Ovary (tissue), 7 donors: ENCODE measurements at regions not wholly inside any gene's neighbourhood (a gene's known extent, or its start where the extent isn't known, plus 50 kb on each side); places are given as distances from the start of the nearest gene placed in this dataset.

Source experiments
- DNase-seq, 5 donors: peaks; one replicate each; pipeline ENCODE4 v3.0.0-alpha.2; 2019 to 2020
- H3K27ac ChIP-seq, 2 donors: fragments of 200-600 bp; one replicate each; pipeline versions ENCODE4 v1.5.1 to v1.8.0; 2019 to 2022
- H3K27me3 ChIP-seq: fragments of 200-600 bp; one replicate; pipeline ENCODE4 v1.8.0; 2022
- H3K36me3 ChIP-seq: fragments of 200-600 bp; sonication (generic); one replicate; pipeline ENCODE4 v1.5.1; 2019
- H3K4me1 ChIP-seq: one replicate; pipeline ENCODE4 v1.8.1; 2013; ENCODE audit warnings: mild to moderate bottlenecking, moderate library complexity; ENCODE audit not compliant: insufficient read depth
- H3K4me3 ChIP-seq: fragments of 200-600 bp; sonication (generic); one replicate; pipeline ENCODE4 v1.5.1; 2017
- H3K9me3 ChIP-seq, 2 donors: fragments of 200-600 bp in 1 of 2; sonication (generic) in 1 of 2; one replicate each; pipeline versions ENCODE4 v1.5.1 to v1.8.1; 2013 to 2019; ENCODE audit warnings: mild to moderate bottlenecking in 1 of 2, moderate library complexity in 1 of 2
- EP300 ChIP-seq: sonication (generic); formaldehyde crosslinking; IDR thresholded peaks from one replicate; pipeline ENCODE4 v1.6.1; 2017; ENCODE audit warnings: antibody characterized with exemption
- POLR2A ChIP-seq: fragments of 450-650 bp; IDR thresholded peaks from one replicate; pipeline ENCODE4 v1.6.1; 2017; ENCODE audit warnings: antibody characterized with exemption, mild to moderate bottlenecking, moderate library complexity
- WGBS, 3 donors: extraction: QIAGEN DNeasy Blood & Tissue Kit in 1 of 3; methylation state at CpG; one replicate each; pipeline versions ENCODE4 v1.1.5 to v1.1.7; 2013 to 2017; 5-methylcytosine and 5-hydroxymethylcytosine counted together
- intact Hi-C, 4 donors: fragments of 100-400 bp; cut with DNase I; formaldehyde crosslinking; loops; one replicate each; pipeline versions ENCODE4 v1.11.0 to v1.15.1; 2022 to 2023
- TF ChIP-seq, protein P1 (sequence below), 3 donors: fragments of 450-650 bp in 2 of 3; fragments of 200-600 bp in 1 of 3; IDR thresholded peaks; one replicate each; pipeline versions ENCODE4 v1.5.1 to v1.8.0; 2016 to 2022; ENCODE audit warnings: antibody characterized with exemption in 3 of 3, mild to moderate bottlenecking in 1 of 3
- donor health status: DM: no; HTN: no; CAD: no; lungs with moderate emphysema.
- donor health status: DM: no; HTN: no; CAD: no.
- donor health status: Bipolar disorder and iron deficiency.
- donor health status: DM: no; HTN: no; CAD: no.
- donor health status: DM: yes; HTN: yes; CAD: no.

GRCh38 chr21:41681348-41681801 lies 85.5 kb downstream of the RIPK4 start:
- Histone ChIP-seq H3K4me3 (no peak overlapping the region), H3K4me1 (peaks cover 13% of the 10 kb centered on the region), H3K27me3 (no peaks in the 10 kb centered on the region), H3K9me3 (no peaks in the 10 kb centered on the region), H3K27ac (no peak overlapping the region), H3K36me3 (no peaks in the 10 kb centered on the region)
- no peak for DNase-seq
- intact Hi-C loops, result no loop called here
- WGBS, 3 donors, result 83 to 92% (median 90%) methylated on average over 20 of the region's 20 CpGs
- TF ChIP-seq EP300 (no peak), POLR2A (no peak)
- TF ChIP-seq, protein P1, sequence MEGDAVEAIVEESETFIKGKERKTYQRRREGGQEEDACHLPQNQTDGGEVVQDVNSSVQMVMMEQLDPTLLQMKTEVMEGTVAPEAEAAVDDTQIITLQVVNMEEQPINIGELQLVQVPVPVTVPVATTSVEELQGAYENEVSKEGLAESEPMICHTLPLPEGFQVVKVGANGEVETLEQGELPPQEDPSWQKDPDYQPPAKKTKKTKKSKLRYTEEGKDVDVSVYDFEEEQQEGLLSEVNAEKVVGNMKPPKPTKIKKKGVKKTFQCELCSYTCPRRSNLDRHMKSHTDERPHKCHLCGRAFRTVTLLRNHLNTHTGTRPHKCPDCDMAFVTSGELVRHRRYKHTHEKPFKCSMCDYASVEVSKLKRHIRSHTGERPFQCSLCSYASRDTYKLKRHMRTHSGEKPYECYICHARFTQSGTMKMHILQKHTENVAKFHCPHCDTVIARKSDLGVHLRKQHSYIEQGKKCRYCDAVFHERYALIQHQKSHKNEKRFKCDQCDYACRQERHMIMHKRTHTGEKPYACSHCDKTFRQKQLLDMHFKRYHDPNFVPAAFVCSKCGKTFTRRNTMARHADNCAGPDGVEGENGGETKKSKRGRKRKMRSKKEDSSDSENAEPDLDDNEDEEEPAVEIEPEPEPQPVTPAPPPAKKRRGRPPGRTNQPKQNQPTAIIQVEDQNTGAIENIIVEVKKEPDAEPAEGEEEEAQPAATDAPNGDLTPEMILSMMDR (IDR thresholded peaks at IDR 0.05), result no peak

DNA sequence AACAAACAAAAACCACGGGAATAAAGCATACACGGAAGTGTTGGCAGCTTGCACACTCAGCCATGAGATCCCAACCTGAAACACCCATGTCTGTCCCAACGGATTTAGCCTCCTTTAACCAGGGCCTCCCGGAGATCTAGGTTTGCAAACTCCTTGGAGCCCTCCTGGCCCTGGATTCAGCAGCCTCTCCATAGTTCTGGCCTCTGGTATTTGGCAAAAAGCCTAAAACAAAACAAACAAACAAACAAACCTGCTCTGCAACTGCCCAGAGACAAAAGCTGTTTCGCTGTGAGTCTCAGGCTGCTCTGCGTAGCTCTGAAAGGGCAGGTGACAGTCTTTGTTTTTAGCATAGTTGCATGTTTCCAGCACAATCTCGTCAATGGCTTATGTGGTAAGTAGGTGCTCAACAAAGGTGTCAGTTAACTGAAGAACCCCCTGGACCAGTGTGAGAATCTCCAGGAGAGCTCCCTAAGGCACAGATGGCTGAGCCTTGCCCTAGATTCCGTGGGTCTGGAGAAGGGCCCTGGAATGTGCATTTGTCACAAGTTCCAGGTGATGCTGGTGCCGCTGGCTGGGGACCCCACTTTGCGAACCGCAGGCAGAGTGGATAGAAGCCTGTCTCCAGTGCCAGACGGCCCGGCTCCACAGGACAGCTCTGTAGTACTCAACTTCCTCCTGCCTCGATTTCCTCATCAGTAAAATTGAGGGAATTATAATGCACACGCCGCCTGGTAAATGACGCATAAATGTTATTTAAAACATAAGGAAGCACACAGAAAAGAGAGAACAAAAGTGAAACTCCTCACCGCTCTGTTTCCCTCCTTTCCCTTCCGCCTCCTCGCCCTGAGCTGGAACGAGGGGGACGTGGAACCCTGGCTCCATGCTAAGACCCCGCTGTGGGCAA lies 86.2 kb downstream of the RIPK4 start:
- Histone ChIP-seq H3K27ac (no peak overlapping the region), H3K4me1 (peaks cover 13% of the 10 kb centered on the region), H3K4me3 (no peak overlapping the region), H3K27me3 (no peaks in the 10 kb centered on the region), H3K36me3 (no peaks in the 10 kb centered on the region), H3K9me3 (no peaks in the 10 kb centered on the region)
- no peak for DNase-seq
- WGBS, 3 donors, result 80 to 85% (median 83%) methylated on average over 23 of the region's 23 CpGs
- intact Hi-C loops, result no loop called here
- TF ChIP-seq POLR2A (no peak), EP300 (no peak)
- TF ChIP-seq, protein P1 (IDR thresholded peaks at IDR 0.05), result no peak

DNA sequence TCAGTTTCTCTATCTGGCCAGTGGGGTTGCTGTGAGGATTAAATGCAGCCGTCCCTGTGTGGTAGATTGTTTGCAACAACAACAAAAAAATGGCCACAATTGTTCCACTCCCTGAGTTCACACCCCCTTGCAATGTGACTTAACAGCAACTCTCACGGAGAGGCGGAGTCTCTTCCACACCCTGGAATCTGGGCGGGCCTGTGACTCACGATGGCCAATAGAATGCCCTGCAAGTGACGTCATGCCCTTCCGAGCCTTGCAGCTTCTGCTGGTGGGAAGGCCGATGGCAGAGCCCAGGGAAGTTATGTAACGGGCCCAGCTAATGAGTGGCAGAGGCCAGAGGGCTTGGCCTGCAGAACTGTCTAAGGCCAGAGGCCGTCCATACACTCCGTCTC lies 87.9 kb downstream of the RIPK4 start:
- Histone ChIP-seq H3K4me1 (peaks cover 7% of the 10 kb centered on the region), H3K27ac (no peak overlapping the region), H3K36me3 (no peaks in the 10 kb centered on the region), H3K9me3 (no peaks in the 10 kb centered on the region), H3K27me3 (no peaks in the 10 kb centered on the region), H3K4me3 (no peak overlapping the region)
- TF ChIP-seq, protein P1 (IDR thresholded peaks at IDR 0.05), result no peak
- TF ChIP-seq EP300 (no peak), POLR2A (no peak)
- DNase-seq, result peak; percentile 72 to 82 (median 79)
- 17 to 32% (median 19%) methylated on average over 11 of the region's 11 CpGs for WGBS, 3 donors
- intact Hi-C loops, result no loop called here

DNA sequence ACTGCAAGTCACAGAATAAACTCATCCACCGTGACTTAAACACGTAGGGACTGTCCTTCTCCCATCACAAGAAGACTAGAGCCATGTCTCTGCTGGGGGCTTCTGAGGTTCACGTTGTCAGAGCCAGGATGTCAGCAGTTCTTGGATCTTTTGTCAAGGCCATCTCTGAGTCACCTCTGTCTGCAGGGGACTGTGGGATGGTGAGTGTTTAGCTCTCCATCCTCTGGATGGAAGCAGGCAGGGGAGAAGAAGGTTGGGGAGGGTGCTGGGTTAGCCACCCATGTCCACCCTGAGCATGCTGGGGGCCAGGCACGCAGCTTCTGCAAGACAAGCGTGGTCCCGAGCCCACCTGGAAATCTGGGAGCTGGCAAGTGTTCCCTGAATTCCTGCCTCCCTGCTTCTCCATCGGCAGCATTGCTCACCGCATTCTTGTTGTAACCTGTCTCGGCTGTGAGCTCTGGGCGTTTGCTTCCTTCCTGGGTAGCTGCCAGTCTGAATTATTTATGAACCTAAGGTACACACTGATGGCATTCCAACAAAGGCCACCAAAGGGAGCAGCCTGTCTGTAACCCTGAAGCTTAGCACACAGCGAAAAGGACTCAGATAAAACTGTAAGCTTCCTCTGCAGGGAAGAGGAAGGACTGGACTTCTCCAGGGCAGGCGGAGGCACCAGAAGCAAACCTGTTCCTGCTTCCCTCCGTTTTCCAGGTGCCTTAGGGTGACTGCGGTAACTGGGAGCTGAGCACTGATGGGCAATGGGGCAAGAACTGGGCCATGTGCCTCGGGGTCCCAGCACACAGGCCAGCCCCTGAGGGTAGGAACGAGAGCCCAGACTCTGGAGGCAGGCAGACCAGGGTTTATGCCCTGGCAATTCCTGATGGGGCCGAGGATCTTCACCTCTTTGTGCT lies 88.6 kb downstream of the RIPK4 start:
- H3K27me3 ChIP-seq, result no peaks in the 10 kb centered on the region
- no peaks in the 10 kb centered on the region for H3K36me3 ChIP-seq
- 64 to 71% (median 67%) methylated on average over 17 of the region's 17 CpGs for WGBS, 3 donors
- peaks cover 6% of the 10 kb centered on the region for H3K4me1 ChIP-seq
- intact Hi-C loops, result no loop called here
- no peak overlapping the region for H3K4me3 ChIP-seq
- TF ChIP-seq, protein P1 (IDR thresholded peaks at IDR 0.05), result no peak
- no peak for TF ChIP-seq POLR2A
- no peak for TF ChIP-seq EP300
- no peaks in the 10 kb centered on the region for H3K9me3 ChIP-seq
- DNase-seq, result no peak
- no peak overlapping the region for H3K27ac ChIP-seq
